ENCODE measurements at regions not wholly inside any gene's neighbourhood (a gene's known extent, or its start where the extent isn't known, plus 50 kb on each side); places are given as distances from the start of the nearest gene placed in this dataset.

- intact Hi-C loops (cut with DNase I): no loop called here
These were observed 365.6 kb upstream of the SLC10A2 start for GRCh38 chr13:103431856-103432255.

DNA sequence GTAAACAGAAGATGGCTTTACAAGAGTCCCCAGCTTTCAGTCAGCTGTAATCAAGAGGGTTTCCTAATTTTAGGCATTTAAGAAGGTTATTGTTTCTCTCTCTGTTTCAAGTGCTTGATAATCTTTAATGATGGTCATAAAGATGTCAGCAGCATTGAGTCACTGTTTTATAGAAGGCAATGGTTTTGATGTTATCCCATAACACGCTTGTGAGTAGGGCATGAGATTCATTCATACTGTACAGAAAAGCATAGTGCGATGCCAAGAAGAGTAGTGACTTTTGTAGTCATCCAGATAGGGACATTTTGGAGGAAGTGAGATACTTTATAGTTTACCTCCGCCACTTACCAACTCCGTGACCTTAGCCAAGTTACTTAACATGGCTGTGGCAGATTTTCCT, 364.2 kb upstream of the SLC10A2 start:
- intact Hi-C loops (cut with DNase I): no loop called here
- Histone ChIP-seq H3K27ac (no peak overlapping the region), H3K4me3 (no peak overlapping the region), H3K9me3 (no peaks in the 10 kb centered on the region), H3K4me1 (no peaks in the 10 kb centered on the region), H3K36me3 (no peaks in the 10 kb centered on the region), H3K27me3 (no peaks in the 10 kb centered on the region)
- TF ChIP-seq CTCF (IDR thresholded peaks at IDR 0.05) (no peak), POLR2AphosphoS5 (IDR thresholded peaks at IDR 0.05; ENCODE audit: insufficient read depth in 1 of 2, low read depth in 1 of 2) (no peak), POLR2A (IDR thresholded peaks at IDR 0.05) (no peak)
- DNase-seq (ENCODE audit: extremely low spot score in 2 of 2): no peak

More at GRCh38 chr13:103431856-103432255, 365.6 kb upstream of the SLC10A2 start:
- Histone ChIP-seq H3K4me1 (no peaks in the 10 kb centered on the region), H3K27me3 (no peaks in the 10 kb centered on the region), H3K9me3 (no peaks in the 10 kb centered on the region), H3K36me3 (no peaks in the 10 kb centered on the region), H3K4me3 (no peak overlapping the region), H3K27ac (no peak overlapping the region)
- DNase-seq (ENCODE audit: extremely low spot score in 2 of 2): no peak
- TF ChIP-seq POLR2AphosphoS5 (IDR thresholded peaks at IDR 0.05; ENCODE audit: insufficient read depth in 1 of 2, low read depth in 1 of 2) (no peak), POLR2A (IDR thresholded peaks at IDR 0.05) (no peak), CTCF (IDR thresholded peaks at IDR 0.05) (no peak)

DNA sequence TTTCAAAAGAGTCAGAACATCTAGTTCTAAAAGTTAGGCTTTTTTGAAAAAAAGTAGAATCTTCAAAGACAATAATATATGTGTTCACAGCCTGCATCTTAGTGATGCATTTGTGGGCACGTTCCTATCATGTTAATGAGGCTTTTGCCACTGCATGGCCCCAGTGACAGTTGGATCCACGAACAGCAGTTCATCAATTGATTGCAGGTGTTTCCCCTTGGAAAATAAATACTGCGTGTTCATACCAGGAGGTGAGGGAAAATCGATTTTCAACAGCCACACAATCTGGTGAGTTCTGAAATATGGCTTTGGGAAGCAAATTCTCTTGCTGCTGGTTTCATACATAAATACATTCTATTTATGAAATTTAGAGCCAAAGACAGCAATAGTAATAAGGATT, 343.8 kb upstream of the SLC10A2 start:
- Histone ChIP-seq H3K27me3 (no peaks in the 10 kb centered on the region), H3K4me3 (no peak overlapping the region), H3K4me1 (no peaks in the 10 kb centered on the region), H3K9me3 (no peaks in the 10 kb centered on the region), H3K36me3 (no peaks in the 10 kb centered on the region), H3K27ac (no peak overlapping the region)
- DNase-seq (ENCODE audit: extremely low spot score in 2 of 2): no peak
- TF ChIP-seq CTCF (IDR thresholded peaks at IDR 0.05) (no peak), POLR2A (IDR thresholded peaks at IDR 0.05) (no peak), POLR2AphosphoS5 (IDR thresholded peaks at IDR 0.05; ENCODE audit: insufficient read depth in 1 of 2, low read depth in 1 of 2) (no peak)
- intact Hi-C loops (cut with DNase I): no loop called here

GRCh38 chr13:103406967-103407366, 340.8 kb upstream of the SLC10A2 start:
- TF ChIP-seq POLR2A (IDR thresholded peaks at IDR 0.05): no peak
- TF ChIP-seq POLR2AphosphoS5 (IDR thresholded peaks at IDR 0.05; ENCODE audit: insufficient read depth in 1 of 2, low read depth in 1 of 2): no peak
- no peak for TF ChIP-seq CTCF (IDR thresholded peaks at IDR 0.05)
- Histone ChIP-seq H3K27ac (no peak overlapping the region), H3K4me3 (no peak overlapping the region), H3K9me3 (no peaks in the 10 kb centered on the region), H3K27me3 (no peaks in the 10 kb centered on the region), H3K36me3 (no peaks in the 10 kb centered on the region), H3K4me1 (no peaks in the 10 kb centered on the region)
- no peak for DNase-seq (ENCODE audit: extremely low spot score in 2 of 2)
- intact Hi-C loops (cut with DNase I): no loop called here

DNA sequence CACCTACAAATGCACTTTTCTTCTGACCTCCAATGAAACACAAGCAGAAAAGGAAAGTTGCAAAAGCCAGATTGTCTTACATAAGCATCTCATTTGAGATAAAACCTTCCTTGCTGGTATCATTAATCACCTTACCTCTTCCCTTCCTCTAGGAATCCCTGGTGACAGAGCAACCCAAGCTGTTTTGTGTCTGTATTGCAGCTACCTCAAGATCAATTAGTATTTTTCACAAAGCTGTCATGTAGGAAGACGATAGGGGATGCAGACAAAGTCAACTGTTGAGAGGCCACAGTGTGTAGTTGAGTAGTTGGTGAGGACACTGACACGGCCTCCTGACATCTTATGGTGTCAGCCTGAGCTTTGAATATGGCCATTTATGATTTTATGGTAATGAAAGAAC, 339.1 kb upstream of the SLC10A2 start:
- intact Hi-C loops (cut with DNase I): no loop called here
- H3K36me3 ChIP-seq: no peaks in the 10 kb centered on the region
- no peak for TF ChIP-seq POLR2AphosphoS5 (IDR thresholded peaks at IDR 0.05; ENCODE audit: insufficient read depth in 1 of 2, low read depth in 1 of 2)
- TF ChIP-seq CTCF (IDR thresholded peaks at IDR 0.05): no peak
- no peak for TF ChIP-seq POLR2A (IDR thresholded peaks at IDR 0.05)
- DNase-seq (ENCODE audit: extremely low spot score in 2 of 2): no peak
- no peaks in the 10 kb centered on the region for H3K27me3 ChIP-seq
- no peak overlapping the region for H3K4me3 ChIP-seq
- no peaks in the 10 kb centered on the region for H3K4me1 ChIP-seq
- H3K27ac ChIP-seq: no peak overlapping the region
- no peaks in the 10 kb centered on the region for H3K9me3 ChIP-seq

All from vagina (tissue), 2 donors.